H1 (cell line): ENCODE measurements at regions not wholly inside any gene's neighbourhood (a gene's known extent, or its start where the extent isn't known, plus 50 kb on each side); places are given as distances from the start of the nearest gene placed in this dataset.

Experiments
- CEBPB ChIP-seq: IDR thresholded peaks from 2 replicates; pipeline ENCODE4 v1.6.1; 2012; ENCODE audit warnings: low read depth, low read length
- JUND ChIP-seq: IDR thresholded peaks from 2 replicates; pipeline ENCODE4 v1.6.1; 2011; ENCODE audit warnings: mild to moderate bottlenecking, improper control_type of control experiment, low read length
- RBBP5 ChIP-seq: IDR thresholded peaks from 2 replicates; pipeline ENCODE4 v1.7.1; 2012; ENCODE audit warnings: low read depth, mild to moderate bottlenecking, inconsistent platforms, low read length, moderate library complexity, borderline replicate concordance
- RNF2 ChIP-seq: fragments of 200-900, 300-1000 bp; sonication (generic); IDR thresholded peaks from 2 replicates; pipeline ENCODE4 v1.7.1; 2016; ENCODE audit warnings: borderline replicate concordance, low read depth, mild to moderate bottlenecking, antibody characterized with exemption, low read length; ENCODE audit not compliant: poor library complexity, severe bottlenecking; ENCODE audit errors: missing control alignments

DNA sequence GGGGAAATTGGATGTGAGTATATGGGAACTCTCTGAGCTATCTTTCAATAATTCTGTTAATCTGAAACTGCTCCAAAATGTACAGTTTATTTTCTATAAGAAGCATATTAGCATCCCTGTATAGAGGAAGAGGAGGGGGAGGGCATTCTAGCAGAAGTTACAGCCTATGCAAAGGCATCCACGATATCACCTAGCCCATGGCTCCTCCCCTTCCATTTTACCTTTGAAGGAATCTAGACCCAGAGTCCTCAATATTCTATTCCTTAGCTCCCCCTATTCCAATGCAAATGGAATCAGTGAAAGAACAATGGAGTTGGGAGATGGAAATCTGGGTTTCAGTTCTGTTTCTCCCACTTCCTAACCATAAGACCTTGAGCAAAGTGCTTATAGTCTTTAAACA lies 132.9 kb upstream of the IFNE start (continued):
- TF ChIP-seq JUND (no peak), CEBPB (no peak), RNF2 (no peak), RBBP5 (no peak)
- TF ChIP-seq, all 59 proteins: peak for 0
